H1 (cell line): ENCODE measurements at regions not wholly inside any gene's neighbourhood (a gene's known extent, or its start where the extent isn't known, plus 50 kb on each side); places are given as distances from the start of the nearest gene placed in this dataset.

Source experiments
- CTCF ChIA-PET: fragments of 300-600 bp; sonication (Branson Sonifier 250); formaldehyde crosslinking; loops from one replicate; lab custom pipeline; 2021; ENCODE audit not compliant: partially characterized antibody; lab: Charles Lee
- POLR2A ChIA-PET: fragments of 300-600 bp; sonication (Branson Sonifier 250); formaldehyde crosslinking; loops from one replicate; lab custom pipeline; 2021; ENCODE audit warnings: inconsistent platforms; ENCODE audit not compliant: partially characterized antibody; lab: Charles Lee
- DNase-seq, 2 experiments: peaks; one replicate each; pipeline versions ENCODE4 v3.0.0 to v3.0.0-alpha.2; 2010 to 2022; ENCODE audit warnings: low spot score in 2 of 2, low read depth in 1 of 2, mixed read lengths in 1 of 2
- FAIRE-seq: peaks from 2 replicates; lab custom pipeline; 2011; peaks lifted over from hg19 to GRCh38; lab: Jason Lieb, UNC
- H2AFZ ChIP-seq: 2 replicates; pipeline ENCODE4 v1.8.1; 2012; ENCODE audit warnings: low read length, inconsistent platforms
- H2AK5ac ChIP-seq: 2 replicates; pipeline ENCODE4 v1.6.1; 2013; ENCODE audit warnings: low read depth, low read length
- H2BK120ac ChIP-seq: replicated peaks from 2 replicates; pipeline ENCODE3; 2013; ENCODE audit warnings: low read depth, low read length, inconsistent platforms
- H2BK12ac ChIP-seq: 2 replicates; pipeline ENCODE4 v1.6.1; 2013; ENCODE audit warnings: low read depth, low read length
- H2BK15ac ChIP-seq: 2 replicates; pipeline ENCODE4 v1.6.1; 2013; ENCODE audit warnings: low read length
- H2BK20ac ChIP-seq: 2 replicates; pipeline ENCODE4 v1.6.1; 2013; ENCODE audit warnings: low read length
- H2BK5ac ChIP-seq: 2 replicates; pipeline ENCODE4 v1.6.1; 2013; ENCODE audit warnings: low read depth, low read length
- H3K14ac ChIP-seq: 2 replicates; pipeline ENCODE4 v1.6.1; 2013; ENCODE audit warnings: inconsistent platforms; ENCODE audit not compliant: insufficient read length
- H3K18ac ChIP-seq: 2 replicates; pipeline ENCODE4 v1.6.1; 2013; ENCODE audit warnings: low read length; ENCODE audit errors: extremely low read depth
- H3K23ac ChIP-seq: 2 replicates; pipeline ENCODE4 v1.6.1; 2013; ENCODE audit warnings: inconsistent platforms; ENCODE audit not compliant: insufficient read length
- H3K23me2 ChIP-seq: 2 replicates; pipeline ENCODE4 v1.6.1; 2013; ENCODE audit warnings: low read depth, low read length
- H3K27ac ChIP-seq: 2 replicates; pipeline ENCODE4 v1.6.1; 2011; ENCODE audit warnings: low read depth, low read length, inconsistent platforms
- H3K27me3 ChIP-seq, 4 experiments: replicated peaks in 1 of 4; 1 replicate in 1 of 4; 2 replicates in 3 of 4; pipeline versions ENCODE4 v1.6.1 to v1.8.1; 2011 to 2013; ENCODE audit warnings: low read length in 3 of 4, mild to moderate bottlenecking in 3 of 4, inconsistent platforms in 2 of 4, mixed read lengths in 2 of 4, moderate library complexity in 1 of 4; ENCODE audit not compliant: control insufficient read depth in 3 of 4, insufficient read depth in 3 of 4; ENCODE audit errors: extremely low read depth in 1 of 4
- H3K36me3 ChIP-seq, 4 experiments: 2 replicates each; pipeline versions ENCODE4 v1.6.1 to v1.8.1; 2011 to 2013; ENCODE audit warnings: mild to moderate bottlenecking in 4 of 4, low read length in 3 of 4, moderate library complexity in 2 of 4, control low read depth in 1 of 4, inconsistent platforms in 1 of 4; ENCODE audit not compliant: insufficient read depth in 4 of 4, control insufficient read depth in 2 of 4
- H3K4ac ChIP-seq: replicated peaks from 2 replicates; pipeline ENCODE3; 2013; ENCODE audit warnings: low read length, low read depth, mixed read lengths, inconsistent platforms; ENCODE audit not compliant: insufficient read length
- H3K4me1 ChIP-seq, 4 experiments: replicated peaks in 1 of 4; 1 replicate in 1 of 4; 2 replicates in 3 of 4; pipeline versions ENCODE4 v1.6.1 to v1.8.1; 2011 to 2013; ENCODE audit warnings: low read length in 3 of 4, inconsistent platforms in 2 of 4, mixed read lengths in 1 of 4; ENCODE audit not compliant: insufficient read depth in 4 of 4, control insufficient read depth in 3 of 4
- H3K4me2 ChIP-seq, 2 experiments: 2 replicates each; pipeline versions ENCODE4 v1.6.1 to v1.8.1; 2011 to 2013; ENCODE audit warnings: low read depth in 2 of 2, low read length in 2 of 2, control low read depth in 1 of 2, inconsistent platforms in 1 of 2, mild to moderate bottlenecking in 1 of 2; ENCODE audit not compliant: insufficient read depth in 1 of 2
- H3K4me3 ChIP-seq, 4 experiments: fragments of 200-600, 300-600 bp in 1 of 4; sonication (generic), shearing (Covaris generic), sonication (Bioruptor Twin) in 1 of 4; 2 replicates each; pipeline versions ENCODE4 v1.5.1 to v1.8.1; 2011 to 2016; ENCODE audit warnings: low read length in 4 of 4, low read depth in 3 of 4, control low read depth in 2 of 4, inconsistent platforms in 2 of 4, mild to moderate bottlenecking in 2 of 4, mixed read lengths in 1 of 4, moderate library complexity in 1 of 4; ENCODE audit not compliant: insufficient read depth in 2 of 4; ENCODE audit errors: extremely low read depth in 1 of 4
- H3K56ac ChIP-seq: replicated peaks from 2 replicates; pipeline ENCODE3; 2013; ENCODE audit warnings: low read depth, mild to moderate bottlenecking, mixed read lengths, low read length, inconsistent platforms; ENCODE audit not compliant: insufficient read length
- H3K79me1 ChIP-seq: 2 replicates; pipeline ENCODE4 v1.6.1; 2013; ENCODE audit warnings: low read depth, low read length, control low read depth
- H3K79me2 ChIP-seq, 2 experiments: 2 replicates each; pipeline versions ENCODE4 v1.6.1 to v1.8.1; 2012 to 2013; ENCODE audit warnings: low read length in 2 of 2, mild to moderate bottlenecking in 2 of 2, inconsistent platforms in 1 of 2; ENCODE audit not compliant: insufficient read depth in 2 of 2, control insufficient read depth in 1 of 2
- H3K9ac ChIP-seq, 4 experiments: replicated peaks in 1 of 4; 1 replicate in 1 of 4; 2 replicates in 3 of 4; pipeline versions ENCODE4 v1.6.1 to v1.8.1; 2011 to 2013; ENCODE audit warnings: low read depth in 3 of 4, low read length in 3 of 4, control low read depth in 2 of 4, mild to moderate bottlenecking in 2 of 4, moderate library complexity in 2 of 4, inconsistent platforms in 1 of 4; ENCODE audit errors: extremely low read depth in 1 of 4
- H3K9me3 ChIP-seq, 2 experiments: 2 replicates each; pipeline versions ENCODE4 v1.6.1 to v1.8.1; 2012 to 2013; ENCODE audit warnings: mild to moderate bottlenecking in 2 of 2, moderate library complexity in 2 of 2, control low read depth in 1 of 2, inconsistent platforms in 1 of 2, low read depth in 1 of 2, low read length in 1 of 2, mixed read lengths in 1 of 2; ENCODE audit not compliant: insufficient read depth in 2 of 2
- H4K20me1 ChIP-seq, 2 experiments: replicated peaks in 1 of 2; 2 replicates each; pipeline versions ENCODE3 to v1.8.1; 2011 to 2013; ENCODE audit warnings: inconsistent platforms in 2 of 2, low read length in 2 of 2, mild to moderate bottlenecking in 1 of 2; ENCODE audit not compliant: insufficient read depth in 2 of 2, control insufficient read depth in 1 of 2
- H4K5ac ChIP-seq: 2 replicates; pipeline ENCODE4 v1.6.1; 2013; ENCODE audit warnings: low read length, low read depth, mixed read lengths, inconsistent platforms; ENCODE audit not compliant: insufficient read length
- H4K8ac ChIP-seq: 2 replicates; pipeline ENCODE4 v1.8.0; 2013; ENCODE audit warnings: mild to moderate bottlenecking, moderate library complexity, low read length, inconsistent platforms; ENCODE audit not compliant: insufficient read depth; ENCODE audit errors: extremely low read depth
- H4K91ac ChIP-seq: replicated peaks from 2 replicates; pipeline ENCODE3; 2013; ENCODE audit warnings: low read length, mixed read lengths, inconsistent platforms; ENCODE audit not compliant: insufficient read length
- ASH2L ChIP-seq: fragments of 200-600, 300-600 bp; sonication (generic); IDR thresholded peaks from one replicate; pipeline ENCODE4 v1.7.1; 2017; ENCODE audit warnings: low read length
- BACH1 ChIP-seq: IDR thresholded peaks from 2 replicates; pipeline ENCODE4 v1.6.1; 2012; ENCODE audit warnings: low read length, improper control_type of control experiment
- CBX5 ChIP-seq: fragments of 300-800, 300-1000 bp; sonication (generic); IDR thresholded peaks from 2 replicates; pipeline ENCODE4 v1.7.1; 2016; ENCODE audit warnings: antibody characterized with exemption, low read length, low read depth
- CTBP2 ChIP-seq: IDR thresholded peaks from 2 replicates; pipeline ENCODE4 v1.7.0; 2011; ENCODE audit warnings: borderline replicate concordance, mild to moderate bottlenecking, moderate library complexity, mixed read lengths, low read length; ENCODE audit not compliant: insufficient read depth, insufficient read length
- GABPA ChIP-seq: IDR thresholded peaks from 2 replicates; pipeline ENCODE4 v1.6.1; 2011; ENCODE audit warnings: mild to moderate bottlenecking, low read length, moderate library complexity, borderline replicate concordance; ENCODE audit not compliant: insufficient read depth
- HDAC2 ChIP-seq, 2 experiments: fragments of 300-600 bp in 1 of 2; sonication (generic) in 1 of 2; IDR thresholded peaks; 2 replicates each; pipeline ENCODE4 v1.6.1; 2011 to 2012; ENCODE audit warnings: low read depth in 2 of 2, low read length in 2 of 2, mild to moderate bottlenecking in 2 of 2, moderate library complexity in 2 of 2, borderline replicate concordance in 1 of 2, inconsistent platforms in 1 of 2
- MAFK ChIP-seq: IDR thresholded peaks from 2 replicates; pipeline ENCODE4 v1.6.1; 2012; ENCODE audit warnings: low read depth, mild to moderate bottlenecking, improper control_type of control experiment, low read length
- POLR2AphosphoS5 ChIP-seq: IDR thresholded peaks from 2 replicates; pipeline ENCODE4 v1.6.1; 2011; ENCODE audit warnings: low read depth, low read length
- RAD21 ChIP-seq, 2 experiments: IDR thresholded peaks in 1 of 2; conservative IDR thresholded peaks in 1 of 2; 2 replicates each; pipeline ENCODE4 v1.6.1; 2011; ENCODE audit warnings: low read depth in 2 of 2, low read length in 2 of 2, improper control_type of control experiment in 1 of 2, inconsistent platforms in 1 of 2, mild to moderate bottlenecking in 1 of 2, moderate library complexity in 1 of 2
- RXRA ChIP-seq: IDR thresholded peaks from 2 replicates; pipeline ENCODE4 v1.6.1; 2011; ENCODE audit warnings: low read depth, mild to moderate bottlenecking, low read length, moderate library complexity; ENCODE audit not compliant: insufficient read depth
- SIRT6 ChIP-seq: IDR thresholded peaks from one replicate; pipeline ENCODE4 v1.7.1; 2012; ENCODE audit warnings: low read length, inconsistent platforms
- TCF12 ChIP-seq: IDR thresholded peaks from 2 replicates; pipeline ENCODE4 v1.6.1; 2011; ENCODE audit warnings: low read depth, mild to moderate bottlenecking, low read length
- TF ChIP-seq, protein P1 (sequence below), 3 experiments: IDR thresholded peaks; 1 replicate in 2 of 3; 2 replicates in 1 of 3; pipeline versions ENCODE4 v1.5.1 to v1.6.1; 2011; ENCODE audit warnings: low read length in 3 of 3, mild to moderate bottlenecking in 3 of 3, inconsistent platforms in 2 of 3, low read depth in 1 of 3, moderate library complexity in 1 of 3; ENCODE audit not compliant: insufficient read depth in 1 of 3; ENCODE audit errors: control extremely low read depth in 1 of 3

DNA sequence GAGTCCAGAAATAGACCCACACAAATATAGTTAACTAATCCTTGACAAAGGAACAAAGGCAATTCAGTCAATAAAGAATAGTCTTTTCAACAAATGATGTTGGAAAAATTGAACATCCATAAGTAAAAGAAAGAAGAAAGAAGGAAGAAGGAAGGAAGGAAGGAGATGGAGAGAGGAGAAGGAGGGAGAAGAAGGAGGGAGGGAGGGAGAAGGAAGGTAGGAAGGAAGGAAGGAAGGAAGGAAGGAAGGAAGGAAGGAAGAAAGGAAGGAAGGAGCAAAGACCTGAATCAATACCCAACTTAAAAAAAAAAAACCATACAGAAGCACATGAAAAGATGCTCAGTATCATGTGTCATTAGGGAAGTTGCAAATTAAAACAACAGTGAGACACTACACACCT is 148.3 kb downstream of the ATL2 start:
- Histone ChIP-seq H3K9ac (no peak overlapping the region), H2AK5ac (no peak overlapping the region), H3K36me3 (no peaks in the 10 kb centered on the region), H3K23me2 (no peaks in the 10 kb centered on the region), H4K91ac (no peak overlapping the region), H3K9me3 (no peaks in the 10 kb centered on the region), H3K4me3 (no peak overlapping the region), H3K4me1 (peaks cover 1 to 11% (median 2%) of the 10 kb centered on the region in 4 experiments; a peak in 5 of 7 replicates), H2BK15ac (no peak overlapping the region), H4K8ac (no peak overlapping the region), H2BK12ac (no peak overlapping the region), H3K14ac (no peak overlapping the region), H3K4me2 (no peak overlapping the region), H2BK5ac (no peak overlapping the region), H3K79me1 (no peaks in the 10 kb centered on the region), H2AFZ (no peak overlapping the region), H3K79me2 (no peaks in the 10 kb centered on the region), H3K4ac (no peak overlapping the region), H3K18ac (no peak overlapping the region), H3K27ac (no peak overlapping the region), H3K23ac (no peak overlapping the region), H3K27me3 (no peaks in the 10 kb centered on the region), H2BK20ac (no peak overlapping the region), H4K20me1 (no peaks in the 10 kb centered on the region), H3K56ac (no peak overlapping the region), H2BK120ac (no peak overlapping the region), H4K5ac (no peak overlapping the region)
- ChIA-PET POLR2A (no interaction called here), CTCF (interaction anchor here (1.2 to 2.8 kb wide), 3 partner anchors 8 to 41 kb away, joined by 3 to 11 read pairs (median 3); no protein-coding TSS in a partner anchor)
- DNase-seq: no peak
- no peak for FAIRE-seq
- TF ChIP-seq, protein P1, sequence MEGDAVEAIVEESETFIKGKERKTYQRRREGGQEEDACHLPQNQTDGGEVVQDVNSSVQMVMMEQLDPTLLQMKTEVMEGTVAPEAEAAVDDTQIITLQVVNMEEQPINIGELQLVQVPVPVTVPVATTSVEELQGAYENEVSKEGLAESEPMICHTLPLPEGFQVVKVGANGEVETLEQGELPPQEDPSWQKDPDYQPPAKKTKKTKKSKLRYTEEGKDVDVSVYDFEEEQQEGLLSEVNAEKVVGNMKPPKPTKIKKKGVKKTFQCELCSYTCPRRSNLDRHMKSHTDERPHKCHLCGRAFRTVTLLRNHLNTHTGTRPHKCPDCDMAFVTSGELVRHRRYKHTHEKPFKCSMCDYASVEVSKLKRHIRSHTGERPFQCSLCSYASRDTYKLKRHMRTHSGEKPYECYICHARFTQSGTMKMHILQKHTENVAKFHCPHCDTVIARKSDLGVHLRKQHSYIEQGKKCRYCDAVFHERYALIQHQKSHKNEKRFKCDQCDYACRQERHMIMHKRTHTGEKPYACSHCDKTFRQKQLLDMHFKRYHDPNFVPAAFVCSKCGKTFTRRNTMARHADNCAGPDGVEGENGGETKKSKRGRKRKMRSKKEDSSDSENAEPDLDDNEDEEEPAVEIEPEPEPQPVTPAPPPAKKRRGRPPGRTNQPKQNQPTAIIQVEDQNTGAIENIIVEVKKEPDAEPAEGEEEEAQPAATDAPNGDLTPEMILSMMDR (IDR thresholded peaks at IDR 0.05; ENCODE audit: control extremely low read depth in 1 of 3, insufficient read depth in 1 of 3, low read depth in 1 of 3, low read length in 3 of 3): no peak
- TF ChIP-seq RXRA (no peak), RAD21 (IDR thresholded peaks at IDR 0.05 in 1 of 2, conservative IDR thresholded peaks at IDR 0.05 in 1 of 2; ENCODE audit: low read depth in 2 of 2, low read length in 2 of 2) (no peak), BACH1 (no peak), ASH2L (no peak), SIRT6 (no peak), CTBP2 (no peak), MAFK (no peak), POLR2AphosphoS5 (no peak), CBX5 (no peak), HDAC2 (IDR thresholded peaks at IDR 0.05; ENCODE audit: borderline replicate concordance in 1 of 2, low read depth in 2 of 2, low read length in 2 of 2) (no peak), TCF12 (no peak), GABPA (no peak)
